Retina (tissue), 1 donor: ENCODE measurements at regions not wholly inside any gene's neighbourhood (a gene's known extent, or its start where the extent isn't known, plus 50 kb on each side); places are given as distances from the start of the nearest gene placed in this dataset.
"Not testable (repeated sequence)": the region's sequence is repeated elsewhere in the genome, so short reads cannot be mapped to it uniquely, and the experiment has no call there.

ENCODE experiments used
- DNase-seq: peaks from one replicate; pipeline ENCODE4 v3.0.0-alpha.2; 2016

GRCh38 chrX:13419918-13420317 lies 100.1 kb upstream of the ATXN3L start:
- no peak for DNase-seq

GRCh38 chrX:13419276-13419675 lies 99.4 kb upstream of the ATXN3L start:
- DNase-seq = no peak

- no peak for DNase-seq
Observed at GRCh38 chrX:13418126-13419097, 98.6 kb upstream of the ATXN3L start.

GRCh38 chrX:13415509-13415908 lies 95.7 kb upstream of the ATXN3L start:
- DNase-seq = no peak

GRCh38 chrX:13414006-13414647 lies 94.3 kb upstream of the ATXN3L start:
- no peak for DNase-seq

- no peak for DNase-seq
Observed at GRCh38 chrX:13412208-13412600, 92.4 kb upstream of the ATXN3L start.

- no peak for DNase-seq
Observed at GRCh38 chrX:13411496-13412207, 91.8 kb upstream of the ATXN3L start.

- DNase-seq = not testable (repeated sequence)
Observed at GRCh38 chrX:13408599-13408998, 88.7 kb upstream of the ATXN3L start.

GRCh38 chrX:13404777-13405176 lies 84.9 kb upstream of the ATXN3L start:
- DNase-seq = not testable (repeated sequence)

GRCh38 chrX:13404364-13404763 lies 84.5 kb upstream of the ATXN3L start:
- DNase-seq = no peak

- DNase-seq = no peak
Observed at GRCh38 chrX:13401724-13402123, 81.9 kb upstream of the ATXN3L start.

- no peak for DNase-seq
Observed at GRCh38 chrX:13398839-13399238, 79.0 kb upstream of the ATXN3L start.

GRCh38 chrX:13397878-13398818 lies 78.3 kb upstream of the ATXN3L start:
- DNase-seq = no peak

GRCh38 chrX:13396924-13397323 lies 77.1 kb upstream of the ATXN3L start:
- DNase-seq = no peak

- DNase-seq = no peak
Observed at GRCh38 chrX:13389501-13389900, 69.6 kb upstream of the ATXN3L start.

GRCh38 chrX:13387666-13388494 lies 68.0 kb upstream of the ATXN3L start:
- no peak for DNase-seq

- no peak for DNase-seq
Observed at GRCh38 chrX:13386636-13387035, 66.8 kb upstream of the ATXN3L start.

- DNase-seq = no peak
Observed at GRCh38 chrX:13386092-13386491, 66.2 kb upstream of the ATXN3L start.

GRCh38 chrX:13383907-13384306 lies 64.1 kb upstream of the ATXN3L start:
- no peak for DNase-seq

GRCh38 chrX:13381514-13381913 lies 61.7 kb upstream of the ATXN3L start:
- no peak for DNase-seq

GRCh38 chrX:13380211-13380610 lies 60.4 kb upstream of the ATXN3L start:
- no peak for DNase-seq
